ENCODE measurements at regions not wholly inside any gene's neighbourhood (a gene's known extent, or its start where the extent isn't known, plus 50 kb on each side); places are given as distances from the start of the nearest gene placed in this dataset.

- Histone ChIP-seq H3K27ac (no peak overlapping the region), H3K4me1 (no peaks in the 10 kb centered on the region), H3K36me3 (peaks cover 0 to 4% (median 0%) of the 10 kb centered on the region in 3 donors), H3K27me3 (no peaks in the 10 kb centered on the region), H3K9me3 (no peaks in the 10 kb centered on the region), H3K4me3 (no peak overlapping the region)
- TF ChIP-seq EP300 (IDR thresholded peaks at IDR 0.05) (no peak), POLR2A (IDR thresholded peaks at IDR 0.05) (no peak)
- TF ChIP-seq, protein P1, sequence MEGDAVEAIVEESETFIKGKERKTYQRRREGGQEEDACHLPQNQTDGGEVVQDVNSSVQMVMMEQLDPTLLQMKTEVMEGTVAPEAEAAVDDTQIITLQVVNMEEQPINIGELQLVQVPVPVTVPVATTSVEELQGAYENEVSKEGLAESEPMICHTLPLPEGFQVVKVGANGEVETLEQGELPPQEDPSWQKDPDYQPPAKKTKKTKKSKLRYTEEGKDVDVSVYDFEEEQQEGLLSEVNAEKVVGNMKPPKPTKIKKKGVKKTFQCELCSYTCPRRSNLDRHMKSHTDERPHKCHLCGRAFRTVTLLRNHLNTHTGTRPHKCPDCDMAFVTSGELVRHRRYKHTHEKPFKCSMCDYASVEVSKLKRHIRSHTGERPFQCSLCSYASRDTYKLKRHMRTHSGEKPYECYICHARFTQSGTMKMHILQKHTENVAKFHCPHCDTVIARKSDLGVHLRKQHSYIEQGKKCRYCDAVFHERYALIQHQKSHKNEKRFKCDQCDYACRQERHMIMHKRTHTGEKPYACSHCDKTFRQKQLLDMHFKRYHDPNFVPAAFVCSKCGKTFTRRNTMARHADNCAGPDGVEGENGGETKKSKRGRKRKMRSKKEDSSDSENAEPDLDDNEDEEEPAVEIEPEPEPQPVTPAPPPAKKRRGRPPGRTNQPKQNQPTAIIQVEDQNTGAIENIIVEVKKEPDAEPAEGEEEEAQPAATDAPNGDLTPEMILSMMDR (IDR thresholded peaks at IDR 0.05): no peak
- no peak for DNase-seq (ENCODE audit: low spot score in 2 of 2)
Observed at GRCh38 chr2:185891403-185891802, 152.8 kb downstream of the FSIP2 start.

- WGBS, 2 donors: 81 to 93% methylated on average over 2 of the region's 2 CpGs
- no peak for DNase-seq (ENCODE audit: low spot score in 2 of 2)
- H3K36me3 ChIP-seq: peaks cover 0 to 4% (median 0%) of the 10 kb centered on the region in 3 donors
- no peaks in the 10 kb centered on the region for H3K9me3 ChIP-seq
- H3K27ac ChIP-seq: no peak overlapping the region
- H3K27me3 ChIP-seq: no peaks in the 10 kb centered on the region
- no peaks in the 10 kb centered on the region for H3K4me1 ChIP-seq
- TF ChIP-seq EP300 (IDR thresholded peaks at IDR 0.05) (no peak), POLR2A (IDR thresholded peaks at IDR 0.05) (no peak)
- no peak overlapping the region for H3K4me3 ChIP-seq
Observed at GRCh38 chr2:185891804-185892411, 153.3 kb downstream of the FSIP2 start.

DNA sequence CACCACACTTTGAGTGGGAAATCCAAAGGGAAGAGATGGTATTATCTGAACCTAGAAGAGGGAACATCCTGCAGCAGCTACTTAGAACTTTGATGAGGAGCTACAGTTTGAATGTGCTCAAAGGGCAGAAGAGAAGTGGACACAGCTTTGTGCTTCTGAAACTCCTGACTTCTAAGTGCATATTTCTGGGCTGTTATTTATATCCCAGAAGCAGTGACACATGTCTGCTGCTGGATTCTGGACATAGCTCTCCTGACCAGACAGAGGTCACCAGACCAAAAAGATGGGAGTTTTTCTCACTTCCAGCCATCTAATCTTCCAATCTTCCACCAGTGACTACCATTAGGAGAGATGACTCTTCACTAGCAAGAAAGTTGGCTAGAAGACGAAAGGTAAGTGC lies 153.9 kb downstream of the FSIP2 start:
- peaks cover 0 to 4% (median 0%) of the 10 kb centered on the region in 3 donors for H3K36me3 ChIP-seq
- H3K9me3 ChIP-seq: no peaks in the 10 kb centered on the region
- H3K4me3 ChIP-seq: no peak overlapping the region
- TF ChIP-seq POLR2A (IDR thresholded peaks at IDR 0.05) (no peak), EP300 (IDR thresholded peaks at IDR 0.05) (no peak)
- TF ChIP-seq, protein P1 (IDR thresholded peaks at IDR 0.05): no peak
- H3K4me1 ChIP-seq: no peaks in the 10 kb centered on the region
- 94 to 100% methylated on average over 1 of the region's 1 CpG for WGBS, 2 donors
- H3K27me3 ChIP-seq: no peaks in the 10 kb centered on the region
- H3K27ac ChIP-seq: no peak overlapping the region
- no peak for DNase-seq (ENCODE audit: low spot score in 2 of 2)

GRCh38 chr2:185894223-185894622 lies 155.6 kb downstream of the FSIP2 start:
- H3K4me3 ChIP-seq: no peak overlapping the region
- no peaks in the 10 kb centered on the region for H3K4me1 ChIP-seq
- H3K27ac ChIP-seq: no peak overlapping the region
- H3K36me3 ChIP-seq: peaks cover 0 to 4% (median 0%) of the 10 kb centered on the region in 3 donors
- no peak for TF ChIP-seq EP300 (IDR thresholded peaks at IDR 0.05)
- no peak for TF ChIP-seq POLR2A (IDR thresholded peaks at IDR 0.05)
- TF ChIP-seq, protein P1 (IDR thresholded peaks at IDR 0.05): no peak
- no peaks in the 10 kb centered on the region for H3K27me3 ChIP-seq
- WGBS, 2 donors: 96 to 97% methylated on average over 2 of the region's 2 CpGs
- no peaks in the 10 kb centered on the region for H3K9me3 ChIP-seq
- no peak for DNase-seq (ENCODE audit: low spot score in 2 of 2)

- DNase-seq (ENCODE audit: low spot score in 2 of 2): no peak
- Histone ChIP-seq H3K27me3 (no peaks in the 10 kb centered on the region), H3K36me3 (peaks cover 0 to 4% (median 0%) of the 10 kb centered on the region in 3 donors), H3K27ac (no peak overlapping the region), H3K9me3 (no peaks in the 10 kb centered on the region), H3K4me1 (no peaks in the 10 kb centered on the region), H3K4me3 (no peak overlapping the region)
- 86 to 88% methylated on average over 5 of the region's 5 CpGs for WGBS, 2 donors
- TF ChIP-seq POLR2A (IDR thresholded peaks at IDR 0.05): no peak
Observed at GRCh38 chr2:185895828-185896693, 157.5 kb downstream of the FSIP2 start.

DNA sequence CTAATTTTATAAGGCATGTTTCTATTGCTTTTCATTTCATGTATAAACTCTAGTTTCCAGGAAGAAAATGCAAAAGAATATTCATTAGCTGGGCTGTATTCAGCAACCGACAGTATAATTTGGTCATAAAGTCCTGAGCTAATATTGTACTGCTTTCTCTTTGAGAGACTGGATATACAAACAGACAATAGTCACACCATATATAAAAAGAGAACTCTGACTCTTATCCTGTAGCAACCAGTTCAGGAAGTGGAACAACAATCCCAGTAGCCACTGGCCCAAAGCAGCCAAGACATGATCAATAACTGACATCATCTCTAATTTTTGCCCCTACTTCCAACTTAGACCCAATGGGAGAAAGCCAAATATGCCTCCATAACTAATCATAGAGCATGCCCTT lies 160.8 kb downstream of the FSIP2 start:
- no peaks in the 10 kb centered on the region for H3K9me3 ChIP-seq
- no peaks in the 10 kb centered on the region for H3K36me3 ChIP-seq
- DNase-seq (ENCODE audit: low spot score in 2 of 2): no peak
- no peaks in the 10 kb centered on the region for H3K27me3 ChIP-seq
- H3K4me3 ChIP-seq: no peak overlapping the region
- no peak overlapping the region for H3K27ac ChIP-seq
- TF ChIP-seq, protein P1 (IDR thresholded peaks at IDR 0.05): no peak
- TF ChIP-seq EP300 (IDR thresholded peaks at IDR 0.05) (no peak), POLR2A (IDR thresholded peaks at IDR 0.05) (no peak)
- H3K4me1 ChIP-seq: no peaks in the 10 kb centered on the region
- 89 to 91% methylated on average over 1 of the region's 1 CpG for WGBS, 2 donors
